ENCODE measurements at regions not wholly inside any gene's neighbourhood (a gene's known extent, or its start where the extent isn't known, plus 50 kb on each side); places are given as distances from the start of the nearest gene placed in this dataset.

GRCh38 chr14:85175556-85175955 is 354.4 kb upstream of the FLRT2 start:
- H3K79me2 ChIP-seq (ENCODE audit: insufficient read depth, low read length), result no peaks in the 10 kb centered on the region
- H3K4me2 ChIP-seq (replicated peaks; ENCODE audit: extremely low read depth, low read length, poor library complexity, severe bottlenecking), result no peak overlapping the region
- H3K4me3 ChIP-seq (replicated peaks in 1 of 3; ENCODE audit: low read depth in 2 of 3, low read length in 3 of 3), result no peak overlapping the region
- H3K27me3 ChIP-seq (ENCODE audit: control insufficient read depth in 2 of 2, insufficient read depth in 2 of 2, low read length in 2 of 2), result no peaks in the 10 kb centered on the region
- no peaks in the 10 kb centered on the region for H4K20me1 ChIP-seq (ENCODE audit: insufficient read depth, low read length)
- H3K36me3 ChIP-seq (replicated peaks in 1 of 2; ENCODE audit: control insufficient read depth in 1 of 2, insufficient read depth in 2 of 2, low read length in 2 of 2), result no peaks in the 10 kb centered on the region
- intact Hi-C loops (cut with micrococcal nuclease), result no loop called here
- TF ChIP-seq, protein P1, sequence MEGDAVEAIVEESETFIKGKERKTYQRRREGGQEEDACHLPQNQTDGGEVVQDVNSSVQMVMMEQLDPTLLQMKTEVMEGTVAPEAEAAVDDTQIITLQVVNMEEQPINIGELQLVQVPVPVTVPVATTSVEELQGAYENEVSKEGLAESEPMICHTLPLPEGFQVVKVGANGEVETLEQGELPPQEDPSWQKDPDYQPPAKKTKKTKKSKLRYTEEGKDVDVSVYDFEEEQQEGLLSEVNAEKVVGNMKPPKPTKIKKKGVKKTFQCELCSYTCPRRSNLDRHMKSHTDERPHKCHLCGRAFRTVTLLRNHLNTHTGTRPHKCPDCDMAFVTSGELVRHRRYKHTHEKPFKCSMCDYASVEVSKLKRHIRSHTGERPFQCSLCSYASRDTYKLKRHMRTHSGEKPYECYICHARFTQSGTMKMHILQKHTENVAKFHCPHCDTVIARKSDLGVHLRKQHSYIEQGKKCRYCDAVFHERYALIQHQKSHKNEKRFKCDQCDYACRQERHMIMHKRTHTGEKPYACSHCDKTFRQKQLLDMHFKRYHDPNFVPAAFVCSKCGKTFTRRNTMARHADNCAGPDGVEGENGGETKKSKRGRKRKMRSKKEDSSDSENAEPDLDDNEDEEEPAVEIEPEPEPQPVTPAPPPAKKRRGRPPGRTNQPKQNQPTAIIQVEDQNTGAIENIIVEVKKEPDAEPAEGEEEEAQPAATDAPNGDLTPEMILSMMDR (IDR thresholded peaks at IDR 0.05), result no peak
- no peak overlapping the region for H2AFZ ChIP-seq (ENCODE audit: insufficient read depth, low read depth, low read length, poor library complexity, severe bottlenecking)
- no peaks in the 10 kb centered on the region for H3K4me1 ChIP-seq (ENCODE audit: control insufficient read depth in 1 of 2, insufficient read depth in 2 of 2, low read length in 2 of 2)
- H3K27me3 Mint-ChIP-seq (ENCODE audit: low read depth in 3 of 3), result no peaks in the 10 kb centered on the region
- WGBS (ENCODE audit: insufficient coverage), result no CpG with 5 or more reads among the region's 1 CpG
- no peak for DNase-seq
- H3K9me3 ChIP-seq (replicated peaks in 1 of 2; ENCODE audit: control insufficient read depth in 1 of 2, insufficient read depth in 1 of 2, low read length in 2 of 2), result peaks cover 5 to 9% of the 10 kb centered on the region in 2 donors
- no peak overlapping the region for H3K4me3 Mint-ChIP-seq
- H3K36me3 Mint-ChIP-seq, result no peaks in the 10 kb centered on the region
- H3K27ac Mint-ChIP-seq, result no peak overlapping the region
- no peak overlapping the region for H3K27ac ChIP-seq (ENCODE audit: low read depth in 1 of 2, low read length in 2 of 2)
- H3K9ac ChIP-seq (ENCODE audit: insufficient read depth, low read length, poor library complexity, severe bottlenecking), result no peak overlapping the region
- peaks cover 2 to 12% (median 3%) of the 10 kb centered on the region in 7 donors for H3K9me3 Mint-ChIP-seq
- no peaks in the 10 kb centered on the region for H3K4me1 Mint-ChIP-seq

- Histone ChIP-seq H2AFZ (ENCODE audit: insufficient read depth, low read depth, low read length, poor library complexity, severe bottlenecking) (no peak overlapping the region), H3K27ac (ENCODE audit: low read depth in 1 of 2, low read length in 2 of 2) (no peak overlapping the region), H3K79me2 (ENCODE audit: insufficient read depth, low read length) (no peaks in the 10 kb centered on the region), H3K4me2 (replicated peaks; ENCODE audit: extremely low read depth, low read length, poor library complexity, severe bottlenecking) (no peak overlapping the region), H3K9ac (ENCODE audit: insufficient read depth, low read length, poor library complexity, severe bottlenecking) (no peak overlapping the region), H3K4me1 (ENCODE audit: control insufficient read depth in 1 of 2, insufficient read depth in 2 of 2, low read length in 2 of 2) (no peaks in the 10 kb centered on the region), H4K20me1 (ENCODE audit: insufficient read depth, low read length) (no peaks in the 10 kb centered on the region), H3K9me3 (replicated peaks in 1 of 2; ENCODE audit: control insufficient read depth in 1 of 2, insufficient read depth in 1 of 2, low read length in 2 of 2) (peaks cover 5 to 9% of the 10 kb centered on the region in 2 donors), H3K36me3 (replicated peaks in 1 of 2; ENCODE audit: control insufficient read depth in 1 of 2, insufficient read depth in 2 of 2, low read length in 2 of 2) (no peaks in the 10 kb centered on the region), H3K4me3 (replicated peaks in 1 of 3; ENCODE audit: low read depth in 2 of 3, low read length in 3 of 3) (no peak overlapping the region), H3K27me3 (ENCODE audit: control insufficient read depth in 2 of 2, insufficient read depth in 2 of 2, low read length in 2 of 2) (no peaks in the 10 kb centered on the region)
- DNase-seq, result no peak
- Mint-ChIP-seq H3K4me1 (no peaks in the 10 kb centered on the region), H3K27ac (no peak overlapping the region), H3K36me3 (no peaks in the 10 kb centered on the region), H3K27me3 (ENCODE audit: low read depth in 3 of 3) (peaks cover 0 to 2% (median 0%) of the 10 kb centered on the region in 3 donors), H3K9me3 (peaks cover 0 to 13% (median 3%) of the 10 kb centered on the region in 7 donors), H3K4me3 (no peak overlapping the region)
- TF ChIP-seq, protein P1 (IDR thresholded peaks at IDR 0.05), result no peak
- intact Hi-C loops (cut with micrococcal nuclease), result no loop called here
- no CpG with 5 or more reads among the region's 2 CpGs for WGBS (ENCODE audit: insufficient coverage)
Observed at GRCh38 chr14:85178864-85179263, 351.1 kb upstream of the FLRT2 start.

Data from CD14-positive monocyte (primary cell).